ENCODE measurements at regions not wholly inside any gene's neighbourhood (a gene's known extent, or its start where the extent isn't known, plus 50 kb on each side); places are given as distances from the start of the nearest gene placed in this dataset.
"Not testable (repeated sequence)": the region's sequence is repeated elsewhere in the genome, so short reads cannot be mapped to it uniquely, and the experiment has no call there.

GRCh38 chr12:127962303-127962702, 304.7 kb upstream of the TMEM132C start:
- no peak for DNase-seq (ENCODE audit: low read depth)

DNA sequence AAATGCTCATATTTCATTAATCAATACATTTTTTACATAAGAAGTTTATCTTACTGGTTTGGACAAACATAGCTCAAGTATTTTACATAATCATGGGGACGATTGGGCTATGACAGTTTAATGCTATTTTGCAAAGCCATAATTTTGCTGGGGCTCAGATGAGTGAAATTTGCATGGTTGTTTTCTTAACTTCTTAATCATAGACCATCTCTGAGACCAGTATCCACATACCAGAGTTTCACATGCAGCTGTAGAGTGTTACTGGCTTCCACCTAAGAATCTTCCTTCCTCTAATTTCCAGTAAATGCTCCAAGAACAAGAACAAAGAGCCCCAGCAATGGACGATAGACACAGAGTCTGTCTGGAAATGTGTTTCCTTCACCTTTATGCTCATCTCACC, 303.0 kb upstream of the TMEM132C start:
- DNase-seq (ENCODE audit: low read depth), result no peak

DNA sequence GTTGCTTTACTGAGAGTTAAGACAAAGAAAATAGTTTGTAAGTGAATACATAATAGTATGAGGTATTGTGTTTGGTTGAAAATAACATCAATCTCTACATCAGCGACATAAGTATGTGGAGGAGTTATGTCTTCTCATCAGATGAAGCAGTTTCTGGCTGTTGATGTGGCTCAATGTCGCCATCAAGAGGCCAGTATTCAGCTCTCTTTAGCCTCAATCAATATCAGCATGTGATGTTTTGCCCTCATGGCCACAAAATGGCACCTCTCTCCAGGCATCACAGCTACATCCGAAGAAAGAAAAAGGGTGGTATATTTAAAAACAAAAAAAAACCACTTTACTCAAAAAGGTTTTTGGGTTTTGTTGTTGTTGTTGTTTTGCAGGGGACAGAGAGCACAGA, 302.3 kb upstream of the TMEM132C start:
- DNase-seq (ENCODE audit: low read depth), result no peak

GRCh38 chr12:127966331-127966730, 300.6 kb upstream of the TMEM132C start:
- DNase-seq (ENCODE audit: low read depth), result no peak

- DNase-seq (ENCODE audit: low read depth), result no peak
Measured at GRCh38 chr12:127970491-127970890, 296.5 kb upstream of the TMEM132C start.

GRCh38 chr12:127980585-127980984, 286.4 kb upstream of the TMEM132C start:
- DNase-seq (ENCODE audit: low read depth), result no peak

GRCh38 chr12:127981875-127982274, 285.1 kb upstream of the TMEM132C start:
- DNase-seq (ENCODE audit: low read depth), result no peak

DNA sequence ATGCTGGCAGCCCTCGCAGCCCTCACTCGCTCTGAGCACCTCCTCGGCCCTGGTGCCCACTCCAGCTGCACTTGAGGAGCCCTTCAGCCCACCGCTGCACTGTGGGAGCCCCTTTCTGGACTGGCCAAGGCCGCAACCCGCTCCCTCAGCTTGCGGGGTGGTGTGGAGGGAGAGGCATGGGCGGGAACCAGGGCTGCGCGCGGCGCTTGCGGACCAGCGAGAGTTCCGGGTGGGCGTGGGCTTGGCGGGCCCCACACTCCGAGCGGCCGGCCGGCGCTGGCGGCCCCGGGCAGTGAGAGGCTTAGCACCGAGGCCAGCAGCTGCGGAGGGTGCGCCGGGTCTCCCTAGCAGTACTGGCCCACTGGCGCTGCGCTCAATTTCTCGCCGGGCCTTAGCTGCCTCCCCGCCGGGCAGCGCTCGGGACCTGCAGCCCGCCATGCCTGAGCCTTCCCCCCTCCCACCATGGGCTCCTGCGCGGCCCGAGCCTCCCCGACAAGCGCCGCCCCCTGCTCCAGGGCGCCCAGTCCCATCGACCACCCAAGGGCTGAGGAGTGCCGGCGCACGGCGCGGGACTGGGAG, 283.7 kb upstream of the TMEM132C start:
- DNase-seq (ENCODE audit: low read depth), result not testable (repeated sequence)

DNA sequence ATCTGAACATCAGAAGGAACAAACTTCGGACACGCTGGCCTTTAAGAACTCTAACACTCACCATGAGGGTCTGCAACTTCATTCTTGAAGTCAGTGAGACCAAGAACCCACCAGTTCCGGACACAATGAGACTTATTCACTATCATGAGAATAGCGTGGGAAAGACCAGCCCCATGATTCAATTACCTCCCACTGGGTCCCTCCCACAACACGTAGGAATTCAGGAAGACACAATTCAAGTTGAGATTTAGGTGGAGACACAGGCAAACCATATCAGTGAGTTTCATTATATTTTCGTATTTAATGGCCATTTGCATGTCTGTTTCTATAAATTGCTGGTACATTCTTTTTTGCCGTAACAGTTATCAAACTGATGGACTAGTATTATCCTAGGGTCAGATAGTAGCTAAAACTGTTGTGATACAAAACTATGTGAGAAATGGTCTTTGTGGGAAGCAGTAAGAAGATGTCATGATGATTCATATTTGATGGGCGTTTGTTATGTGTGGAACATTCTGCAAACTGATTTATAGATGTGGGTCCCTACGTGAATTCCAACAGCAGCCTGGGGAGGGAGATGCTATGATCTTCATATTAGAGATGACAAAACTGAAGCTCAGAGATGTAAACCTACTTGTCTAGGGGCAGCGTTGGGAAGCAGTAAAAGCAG, 282.4 kb upstream of the TMEM132C start:
- no peak for DNase-seq (ENCODE audit: low read depth)

DNA sequence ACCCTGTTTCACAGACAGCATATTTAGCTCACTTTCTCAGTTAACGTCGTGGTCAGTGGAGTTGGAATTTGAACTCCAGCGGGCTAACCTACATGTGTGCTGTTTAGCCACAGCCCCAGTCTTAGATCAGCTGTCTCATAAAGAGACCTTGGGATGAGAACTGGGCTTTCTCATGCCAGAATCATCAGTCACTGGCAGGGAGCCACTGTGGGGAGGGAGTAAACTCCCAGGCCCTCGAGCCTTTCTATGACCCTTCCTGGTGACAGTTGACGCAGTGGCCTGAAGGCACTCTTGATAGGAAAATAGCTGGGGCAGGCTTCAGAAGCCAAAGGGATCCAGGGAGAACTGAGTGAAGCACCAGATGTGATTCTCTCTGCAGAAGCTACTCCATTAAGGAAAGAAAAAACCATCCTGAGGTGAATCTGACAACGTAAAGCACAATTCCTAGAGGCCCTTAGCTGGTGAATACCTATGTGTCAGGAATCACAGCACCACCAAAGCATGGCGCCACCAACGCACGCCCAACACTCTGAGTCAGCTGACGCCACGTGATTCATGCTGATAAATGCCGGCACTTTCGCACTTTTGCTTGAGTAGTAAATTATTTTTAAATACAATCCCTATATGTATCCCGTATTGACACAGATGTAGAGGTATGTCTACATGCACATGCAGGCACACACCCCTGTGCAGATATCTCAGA, 279.6 kb upstream of the TMEM132C start:
- no peak for DNase-seq (ENCODE audit: low read depth)

- DNase-seq (ENCODE audit: low read depth), result no peak
Measured at GRCh38 chr12:127991485-127991884, 275.5 kb upstream of the TMEM132C start.

DNA sequence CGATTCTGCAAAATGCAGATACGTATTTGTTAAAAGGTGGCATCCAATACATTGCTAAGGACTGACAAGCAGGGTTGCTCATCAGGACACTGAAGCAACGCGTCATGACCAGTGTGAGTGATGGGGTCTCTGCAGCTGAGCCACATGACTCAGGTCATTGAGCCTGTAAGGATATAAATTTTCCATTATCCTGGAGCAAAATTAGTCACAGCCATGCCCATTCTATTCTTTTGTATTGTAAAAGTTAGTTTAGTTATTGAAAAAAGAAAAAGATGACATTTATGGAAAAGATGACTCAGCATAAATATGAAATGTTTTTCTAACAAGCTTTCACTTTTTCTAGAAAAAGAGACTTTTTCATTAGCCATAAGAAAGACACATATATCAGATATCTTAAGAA, 268.0 kb upstream of the TMEM132C start:
- DNase-seq (ENCODE audit: low read depth), result no peak

DNA sequence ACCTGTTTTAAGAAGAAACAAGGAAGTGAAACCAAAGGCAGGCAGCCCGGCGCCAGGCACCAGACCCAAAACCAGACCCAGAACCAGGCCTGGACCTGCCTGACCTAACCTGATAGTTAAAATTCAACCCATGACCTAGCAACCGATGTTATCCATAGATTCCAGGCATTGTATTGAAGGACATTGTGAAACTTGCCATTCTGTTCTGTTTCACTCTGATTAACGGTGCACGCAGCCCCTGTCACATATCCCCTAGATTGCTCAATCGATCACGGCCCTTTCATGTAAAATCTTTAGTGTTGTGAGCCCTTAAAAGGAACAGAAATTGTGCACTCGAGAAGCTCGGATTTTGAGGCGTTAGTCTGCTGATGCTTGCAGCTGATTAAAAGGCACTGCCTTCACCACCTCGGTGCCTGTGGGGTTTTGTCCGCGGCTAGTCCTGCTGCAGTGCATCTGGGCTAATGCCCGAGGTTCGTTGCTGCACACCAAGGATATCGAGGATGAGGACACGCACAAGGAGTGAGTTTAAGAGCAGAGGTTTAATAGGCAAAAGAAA, 262.5 kb upstream of the TMEM132C start:
- no peak for DNase-seq (ENCODE audit: low read depth)

GRCh38 chr12:128007250-128007649, 259.7 kb upstream of the TMEM132C start:
- DNase-seq (ENCODE audit: low read depth), result no peak

- DNase-seq (ENCODE audit: low read depth), result no peak
Measured at GRCh38 chr12:128008341-128008740, 258.6 kb upstream of the TMEM132C start.

GRCh38 chr12:128009108-128009507, 257.9 kb upstream of the TMEM132C start:
- DNase-seq (ENCODE audit: low read depth), result no peak

DNA sequence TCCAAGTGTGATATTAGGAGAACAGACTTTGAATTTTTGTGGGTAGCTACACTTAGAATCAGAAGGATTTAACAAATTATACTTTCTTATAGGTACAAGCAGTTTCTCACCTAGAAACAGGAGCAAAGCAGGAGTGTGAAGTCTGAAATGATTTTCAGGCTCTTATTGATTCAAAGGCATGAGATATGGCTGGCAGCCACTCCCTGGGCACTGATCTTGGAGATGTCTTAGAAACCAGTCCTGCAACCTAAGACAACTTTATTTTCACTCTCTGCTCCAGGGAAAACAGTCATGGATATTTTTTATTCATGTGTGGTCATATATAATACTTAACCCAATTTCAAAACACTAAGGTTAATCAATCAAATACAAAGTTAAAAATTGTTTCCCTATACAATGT, 254.9 kb upstream of the TMEM132C start:
- no peak for DNase-seq (ENCODE audit: low read depth)

DNA sequence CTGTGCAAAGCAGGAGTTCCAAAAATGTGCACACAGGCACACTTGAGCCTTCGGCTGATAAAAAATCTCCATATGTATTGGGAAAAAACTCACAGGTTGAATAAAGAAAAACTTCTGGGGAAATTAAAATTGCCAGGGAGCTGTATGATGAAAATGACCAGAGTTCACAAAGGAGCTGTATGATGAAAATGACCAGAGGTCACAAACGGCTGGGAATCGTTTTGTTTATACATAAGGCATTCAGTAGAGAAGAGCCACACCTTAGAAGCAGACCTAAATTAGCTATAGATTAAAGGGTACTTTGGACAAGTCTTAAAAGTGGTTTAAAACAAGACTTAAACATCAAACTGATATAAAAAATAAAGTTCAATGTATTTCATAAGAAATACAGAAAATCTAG, 251.7 kb upstream of the TMEM132C start:
- no peak for DNase-seq (ENCODE audit: low read depth)

GRCh38 chr12:128018067-128018466, 248.9 kb upstream of the TMEM132C start:
- DNase-seq (ENCODE audit: low read depth), result no peak

DNA sequence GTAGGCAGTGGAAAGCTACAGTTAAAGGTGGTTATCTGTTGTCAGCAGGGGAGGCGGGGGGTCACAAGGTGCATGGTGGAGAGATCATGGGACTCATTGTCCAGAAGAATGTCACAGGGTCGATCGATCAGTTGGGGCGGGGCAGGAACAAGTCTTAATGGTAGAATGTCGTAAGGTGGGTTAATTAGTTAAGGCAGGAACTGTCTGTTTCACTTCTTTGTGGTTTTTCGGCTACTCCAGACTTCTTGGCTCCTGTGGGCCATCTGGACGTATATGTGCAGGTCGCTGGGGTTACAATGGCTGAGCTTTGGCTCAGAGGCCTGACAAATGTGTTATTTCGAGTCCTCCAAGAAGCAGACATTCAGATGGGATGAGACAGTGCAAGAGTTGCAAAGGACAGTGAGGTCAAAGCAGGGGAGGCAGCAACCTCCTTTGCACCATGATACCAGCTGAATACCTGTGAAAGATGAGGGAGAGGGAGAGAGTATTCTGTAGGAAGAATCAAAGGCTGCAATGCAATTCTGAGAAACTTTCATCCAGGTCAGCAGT, 246.9 kb upstream of the TMEM132C start:
- DNase-seq (ENCODE audit: low read depth), result no peak

DNA sequence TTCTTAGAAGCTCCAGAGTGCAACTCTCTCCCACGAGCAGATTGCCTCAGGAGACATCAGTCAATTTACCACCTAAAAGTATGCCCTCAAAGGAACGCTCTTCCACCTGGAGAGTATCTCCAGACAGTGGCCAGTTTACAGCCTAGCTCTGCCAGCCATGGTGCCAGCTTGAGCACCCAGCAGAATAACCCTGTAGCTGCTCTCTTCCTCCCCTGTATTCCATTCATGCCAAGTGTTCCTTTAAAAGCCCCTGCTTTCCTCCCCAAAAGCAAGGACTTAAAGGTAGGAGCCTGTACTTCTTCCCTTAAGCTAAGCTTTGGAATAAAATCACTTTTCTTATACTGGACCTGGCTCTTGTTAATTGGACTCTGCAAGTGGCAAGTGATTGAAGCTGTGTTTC, 245.4 kb upstream of the TMEM132C start:
- DNase-seq (ENCODE audit: low read depth), result no peak

- DNase-seq (ENCODE audit: low read depth), result no peak
Measured at GRCh38 chr12:128025589-128026245, 241.3 kb upstream of the TMEM132C start.

All from stimulated activated CD8-positive, alpha-beta memory T cell treated with anti-CD3 and anti-CD28 coated beads, Interleukin-15, amount 100 ng/mL, for 1 hour (primary cell).